ENCODE measurements at regions not wholly inside any gene's neighbourhood (a gene's known extent, or its start where the extent isn't known, plus 50 kb on each side); places are given as distances from the start of the nearest gene placed in this dataset.

- no peak for TF ChIP-seq EP300 (IDR thresholded peaks at IDR 0.05; ENCODE audit: low read length)
- TF ChIP-seq, protein P1, sequence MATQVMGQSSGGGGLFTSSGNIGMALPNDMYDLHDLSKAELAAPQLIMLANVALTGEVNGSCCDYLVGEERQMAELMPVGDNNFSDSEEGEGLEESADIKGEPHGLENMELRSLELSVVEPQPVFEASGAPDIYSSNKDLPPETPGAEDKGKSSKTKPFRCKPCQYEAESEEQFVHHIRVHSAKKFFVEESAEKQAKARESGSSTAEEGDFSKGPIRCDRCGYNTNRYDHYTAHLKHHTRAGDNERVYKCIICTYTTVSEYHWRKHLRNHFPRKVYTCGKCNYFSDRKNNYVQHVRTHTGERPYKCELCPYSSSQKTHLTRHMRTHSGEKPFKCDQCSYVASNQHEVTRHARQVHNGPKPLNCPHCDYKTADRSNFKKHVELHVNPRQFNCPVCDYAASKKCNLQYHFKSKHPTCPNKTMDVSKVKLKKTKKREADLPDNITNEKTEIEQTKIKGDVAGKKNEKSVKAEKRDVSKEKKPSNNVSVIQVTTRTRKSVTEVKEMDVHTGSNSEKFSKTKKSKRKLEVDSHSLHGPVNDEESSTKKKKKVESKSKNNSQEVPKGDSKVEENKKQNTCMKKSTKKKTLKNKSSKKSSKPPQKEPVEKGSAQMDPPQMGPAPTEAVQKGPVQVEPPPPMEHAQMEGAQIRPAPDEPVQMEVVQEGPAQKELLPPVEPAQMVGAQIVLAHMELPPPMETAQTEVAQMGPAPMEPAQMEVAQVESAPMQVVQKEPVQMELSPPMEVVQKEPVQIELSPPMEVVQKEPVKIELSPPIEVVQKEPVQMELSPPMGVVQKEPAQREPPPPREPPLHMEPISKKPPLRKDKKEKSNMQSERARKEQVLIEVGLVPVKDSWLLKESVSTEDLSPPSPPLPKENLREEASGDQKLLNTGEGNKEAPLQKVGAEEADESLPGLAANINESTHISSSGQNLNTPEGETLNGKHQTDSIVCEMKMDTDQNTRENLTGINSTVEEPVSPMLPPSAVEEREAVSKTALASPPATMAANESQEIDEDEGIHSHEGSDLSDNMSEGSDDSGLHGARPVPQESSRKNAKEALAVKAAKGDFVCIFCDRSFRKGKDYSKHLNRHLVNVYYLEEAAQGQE (IDR thresholded peaks at IDR 0.05; ENCODE audit: borderline replicate concordance) = no peak
- TF ChIP-seq, protein P1 (CRISPR knock-in tag; IDR thresholded peaks at IDR 0.05; ENCODE audit: low read depth) = no peak
- no peak for TF ChIP-seq FOXJ3 (CRISPR knock-in tag; IDR thresholded peaks at IDR 0.05)
- TF ChIP-seq, protein P2, sequence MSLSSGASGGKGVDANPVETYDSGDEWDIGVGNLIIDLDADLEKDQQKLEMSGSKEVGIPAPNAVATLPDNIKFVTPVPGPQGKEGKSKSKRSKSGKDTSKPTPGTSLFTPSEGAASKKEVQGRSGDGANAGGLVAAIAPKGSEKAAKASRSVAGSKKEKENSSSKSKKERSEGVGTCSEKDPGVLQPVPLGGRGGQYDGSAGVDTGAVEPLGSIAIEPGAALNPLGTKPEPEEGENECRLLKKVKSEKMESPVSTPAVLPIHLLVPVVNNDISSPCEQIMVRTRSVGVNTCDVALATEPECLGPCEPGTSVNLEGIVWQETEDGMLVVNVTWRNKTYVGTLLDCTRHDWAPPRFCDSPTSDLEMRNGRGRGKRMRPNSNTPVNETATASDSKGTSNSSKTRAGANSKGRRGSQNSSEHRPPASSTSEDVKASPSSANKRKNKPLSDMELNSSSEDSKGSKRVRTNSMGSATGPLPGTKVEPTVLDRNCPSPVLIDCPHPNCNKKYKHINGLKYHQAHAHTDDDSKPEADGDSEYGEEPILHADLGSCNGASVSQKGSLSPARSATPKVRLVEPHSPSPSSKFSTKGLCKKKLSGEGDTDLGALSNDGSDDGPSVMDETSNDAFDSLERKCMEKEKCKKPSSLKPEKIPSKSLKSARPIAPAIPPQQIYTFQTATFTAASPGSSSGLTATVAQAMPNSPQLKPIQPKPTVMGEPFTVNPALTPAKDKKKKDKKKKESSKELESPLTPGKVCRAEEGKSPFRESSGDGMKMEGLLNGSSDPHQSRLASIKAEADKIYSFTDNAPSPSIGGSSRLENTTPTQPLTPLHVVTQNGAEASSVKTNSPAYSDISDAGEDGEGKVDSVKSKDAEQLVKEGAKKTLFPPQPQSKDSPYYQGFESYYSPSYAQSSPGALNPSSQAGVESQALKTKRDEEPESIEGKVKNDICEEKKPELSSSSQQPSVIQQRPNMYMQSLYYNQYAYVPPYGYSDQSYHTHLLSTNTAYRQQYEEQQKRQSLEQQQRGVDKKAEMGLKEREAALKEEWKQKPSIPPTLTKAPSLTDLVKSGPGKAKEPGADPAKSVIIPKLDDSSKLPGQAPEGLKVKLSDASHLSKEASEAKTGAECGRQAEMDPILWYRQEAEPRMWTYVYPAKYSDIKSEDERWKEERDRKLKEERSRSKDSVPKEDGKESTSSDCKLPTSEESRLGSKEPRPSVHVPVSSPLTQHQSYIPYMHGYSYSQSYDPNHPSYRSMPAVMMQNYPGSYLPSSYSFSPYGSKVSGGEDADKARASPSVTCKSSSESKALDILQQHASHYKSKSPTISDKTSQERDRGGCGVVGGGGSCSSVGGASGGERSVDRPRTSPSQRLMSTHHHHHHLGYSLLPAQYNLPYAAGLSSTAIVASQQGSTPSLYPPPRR (CRISPR knock-in tag; IDR thresholded peaks at IDR 0.05; ENCODE audit: borderline replicate concordance) = no peak
- no peak for TF ChIP-seq CTCF (IDR thresholded peaks at IDR 0.05 in 2 of 3, conservative IDR thresholded peaks at IDR 0.05 in 1 of 3; ENCODE audit: insufficient read depth in 2 of 3, low read depth in 1 of 3, low read length in 3 of 3)
- TF ChIP-seq SP1 (CRISPR knock-in tag; IDR thresholded peaks at IDR 0.05) = no peak
- TF ChIP-seq GATAD2A (IDR thresholded peaks at IDR 0.05) = no peak
- no peak for TF ChIP-seq ZNF133 (CRISPR knock-in tag; IDR thresholded peaks at IDR 0.05)
- TF ChIP-seq SRF (CRISPR knock-in tag; IDR thresholded peaks at IDR 0.05) = no peak
- TF ChIP-seq NR1H2 (CRISPR knock-in tag; IDR thresholded peaks at IDR 0.05) = no peak
- TF ChIP-seq, protein P3, sequence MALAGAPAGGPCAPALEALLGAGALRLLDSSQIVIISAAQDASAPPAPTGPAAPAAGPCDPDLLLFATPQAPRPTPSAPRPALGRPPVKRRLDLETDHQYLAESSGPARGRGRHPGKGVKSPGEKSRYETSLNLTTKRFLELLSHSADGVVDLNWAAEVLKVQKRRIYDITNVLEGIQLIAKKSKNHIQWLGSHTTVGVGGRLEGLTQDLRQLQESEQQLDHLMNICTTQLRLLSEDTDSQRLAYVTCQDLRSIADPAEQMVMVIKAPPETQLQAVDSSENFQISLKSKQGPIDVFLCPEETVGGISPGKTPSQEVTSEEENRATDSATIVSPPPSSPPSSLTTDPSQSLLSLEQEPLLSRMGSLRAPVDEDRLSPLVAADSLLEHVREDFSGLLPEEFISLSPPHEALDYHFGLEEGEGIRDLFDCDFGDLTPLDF (CRISPR knock-in tag; IDR thresholded peaks at IDR 0.05) = no peak
- TF ChIP-seq SMC3 (conservative IDR thresholded peaks at IDR 0.05; ENCODE audit: insufficient read depth, low read depth, low read length) = no peak
- no peak for TF ChIP-seq SRSF9 (IDR thresholded peaks at IDR 0.05; ENCODE audit: borderline replicate concordance, low read depth, low read length)
- no peak for TF ChIP-seq ATF3 (IDR thresholded peaks at IDR 0.05)
- TF ChIP-seq ATF3 (CRISPR knock-in tag; conservative IDR thresholded peaks at IDR 0.05) = no peak
These were observed 707.9 kb upstream of the PITX2 start for GRCh38 chr4:111330786-111331185.
